Gastroesophageal sphincter (tissue), 4 donors: ENCODE measurements at regions not wholly inside any gene's neighbourhood (a gene's known extent, or its start where the extent isn't known, plus 50 kb on each side); places are given as distances from the start of the nearest gene placed in this dataset.

ENCODE experiments used
- ATAC-seq: fragments of 150-250 bp; one replicate; pipeline ENCODE4 v1.9.1; 2016; ENCODE audit warnings: mild to moderate bottlenecking, moderate library complexity
- H3K27ac ChIP-seq, 4 donors: fragments of 200-600 bp; sonication (generic) in 3 of 4; 1 replicate in 3 of 4; 2 replicates in 1 of 4; pipeline ENCODE4 v1.5.1; 2016 to 2019
- H3K27me3 ChIP-seq: fragments of 200-600 bp; sonication (generic); one replicate; pipeline ENCODE4 v1.5.1; 2019
- H3K36me3 ChIP-seq, 2 donors: fragments of 200-600 bp; sonication (generic); one replicate each; pipeline ENCODE4 v1.5.1; 2019; ENCODE audit warnings: control low read depth in 1 of 2
- H3K4me1 ChIP-seq, 3 donors: fragments of 200-600 bp; sonication (generic); 1 replicate in 2 of 3; 2 replicates in 1 of 3; pipeline ENCODE4 v1.5.1; 2016 to 2019; ENCODE audit warnings: control low read depth in 2 of 3
- H3K4me3 ChIP-seq, 2 donors: fragments of 200-600 bp; sonication (generic); one replicate each; pipeline ENCODE4 v1.5.1; 2019; ENCODE audit warnings: mild to moderate bottlenecking in 1 of 2, moderate library complexity in 1 of 2
- H3K9me3 ChIP-seq, 3 donors: fragments of 200-600 bp; sonication (generic); one replicate each; pipeline ENCODE4 v1.5.1; 2017 to 2019; ENCODE audit warnings: control low read depth in 2 of 3
- EP300 ChIP-seq: sonication (generic); formaldehyde crosslinking; IDR thresholded peaks from one replicate; pipeline ENCODE4 v1.6.1; 2017; ENCODE audit warnings: antibody characterized with exemption, mild to moderate bottlenecking
- POLR2A ChIP-seq, 2 donors: fragments of 450-650 bp; IDR thresholded peaks; one replicate each; pipeline ENCODE4 v1.6.1; 2017; ENCODE audit warnings: antibody characterized with exemption in 2 of 2, mild to moderate bottlenecking in 2 of 2, moderate library complexity in 1 of 2
- POLR2AphosphoS5 ChIP-seq: sonication (generic); formaldehyde crosslinking; IDR thresholded peaks from one replicate; pipeline ENCODE4 v1.6.1; 2017; ENCODE audit warnings: antibody characterized with exemption
- WGBS, 2 donors: methylation state at CpG; one replicate each; pipeline ENCODE4 v1.1.5; 2018; ENCODE audit warnings: low coverage in 1 of 2; 5-methylcytosine and 5-hydroxymethylcytosine counted together
- TF ChIP-seq, protein P1 (sequence below), 4 experiments: fragments of 200-600 bp in 2 of 4; fragments of 450-650 bp in 2 of 4; sonication (generic) in 1 of 4; IDR thresholded peaks; one replicate each; pipeline ENCODE4 v1.5.1; 2017 to 2019; ENCODE audit warnings: antibody characterized with exemption in 4 of 4, mild to moderate bottlenecking in 2 of 4, moderate library complexity in 2 of 4

- no peaks in the 10 kb centered on the region for H3K9me3 ChIP-seq
- ATAC-seq, result no peak
- no peak overlapping the region for H3K27ac ChIP-seq
- no peak for TF ChIP-seq POLR2A (IDR thresholded peaks at IDR 0.05)
- TF ChIP-seq EP300, result no peak
- TF ChIP-seq POLR2AphosphoS5, result no peak
- TF ChIP-seq, protein P1, sequence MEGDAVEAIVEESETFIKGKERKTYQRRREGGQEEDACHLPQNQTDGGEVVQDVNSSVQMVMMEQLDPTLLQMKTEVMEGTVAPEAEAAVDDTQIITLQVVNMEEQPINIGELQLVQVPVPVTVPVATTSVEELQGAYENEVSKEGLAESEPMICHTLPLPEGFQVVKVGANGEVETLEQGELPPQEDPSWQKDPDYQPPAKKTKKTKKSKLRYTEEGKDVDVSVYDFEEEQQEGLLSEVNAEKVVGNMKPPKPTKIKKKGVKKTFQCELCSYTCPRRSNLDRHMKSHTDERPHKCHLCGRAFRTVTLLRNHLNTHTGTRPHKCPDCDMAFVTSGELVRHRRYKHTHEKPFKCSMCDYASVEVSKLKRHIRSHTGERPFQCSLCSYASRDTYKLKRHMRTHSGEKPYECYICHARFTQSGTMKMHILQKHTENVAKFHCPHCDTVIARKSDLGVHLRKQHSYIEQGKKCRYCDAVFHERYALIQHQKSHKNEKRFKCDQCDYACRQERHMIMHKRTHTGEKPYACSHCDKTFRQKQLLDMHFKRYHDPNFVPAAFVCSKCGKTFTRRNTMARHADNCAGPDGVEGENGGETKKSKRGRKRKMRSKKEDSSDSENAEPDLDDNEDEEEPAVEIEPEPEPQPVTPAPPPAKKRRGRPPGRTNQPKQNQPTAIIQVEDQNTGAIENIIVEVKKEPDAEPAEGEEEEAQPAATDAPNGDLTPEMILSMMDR (IDR thresholded peaks at IDR 0.05), result no peak
- WGBS, 2 donors, result 79 to 96% methylated on average over 3 of the region's 3 CpGs
- H3K36me3 ChIP-seq, result no peaks in the 10 kb centered on the region
- H3K4me1 ChIP-seq, result peaks cover 0 to under 1% (median 0%) of the 10 kb centered on the region in 3 donors
- no peak overlapping the region for H3K4me3 ChIP-seq
- H3K27me3 ChIP-seq, result no peaks in the 10 kb centered on the region
Observed at GRCh38 chr2:191565120-191565519, 112.8 kb upstream of the NABP1 start.

DNA sequence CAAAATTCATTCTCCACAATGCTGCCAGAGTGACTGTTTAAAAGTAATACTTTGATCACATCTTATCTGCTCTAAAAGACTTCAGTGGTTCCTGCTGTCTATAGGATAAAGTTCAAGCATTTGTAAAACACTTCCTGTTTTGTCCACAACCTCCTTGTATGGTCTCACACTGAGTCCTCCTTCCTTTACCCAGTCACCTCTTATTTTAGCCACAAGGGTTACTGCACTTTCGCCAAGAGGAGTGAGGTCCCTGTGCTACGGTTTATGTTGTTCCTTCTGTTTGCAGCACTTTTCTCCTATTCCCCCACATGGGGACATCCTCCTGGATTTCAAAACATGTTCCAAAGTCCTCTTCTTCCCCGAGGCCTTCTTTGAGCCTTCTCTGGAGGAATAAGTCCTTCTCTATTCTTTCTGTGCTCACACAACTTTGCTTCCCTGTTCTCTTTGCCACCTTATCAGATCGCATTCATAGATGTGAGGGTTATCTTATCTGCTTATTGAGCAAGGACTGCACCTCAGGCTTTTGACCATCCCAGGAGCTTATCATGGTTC lies 112.2 kb upstream of the NABP1 start:
- no peak for TF ChIP-seq POLR2A (IDR thresholded peaks at IDR 0.05)
- TF ChIP-seq POLR2AphosphoS5, result no peak
- TF ChIP-seq, protein P1 (IDR thresholded peaks at IDR 0.05), result no peak
- TF ChIP-seq EP300, result no peak
- H3K27me3 ChIP-seq, result no peaks in the 10 kb centered on the region
- no peak overlapping the region for H3K27ac ChIP-seq
- no peaks in the 10 kb centered on the region for H3K9me3 ChIP-seq
- no peak overlapping the region for H3K4me3 ChIP-seq
- WGBS, 2 donors, result 80 to 85% methylated on average over 3 to 4 of the region's 4 CpGs
- H3K36me3 ChIP-seq, result no peaks in the 10 kb centered on the region
- H3K4me1 ChIP-seq, result no peaks in the 10 kb centered on the region
- ATAC-seq, result no peak

GRCh38 chr2:191566344-191566743 lies 111.6 kb upstream of the NABP1 start:
- Histone ChIP-seq H3K4me1 (no peaks in the 10 kb centered on the region), H3K27ac (no peak overlapping the region), H3K9me3 (no peaks in the 10 kb centered on the region), H3K27me3 (no peaks in the 10 kb centered on the region), H3K4me3 (no peak overlapping the region), H3K36me3 (no peaks in the 10 kb centered on the region)
- TF ChIP-seq POLR2AphosphoS5, result no peak
- TF ChIP-seq, protein P1 (IDR thresholded peaks at IDR 0.05), result peak; percentile 29 to 69 (median 45)
- 46% methylated on average over 4 of the region's 8 CpGs; no CpG with 5 or more reads in 1 of the 2 donors for WGBS, 2 donors
- no peak for ATAC-seq

GRCh38 chr2:191567206-191567605 lies 110.7 kb upstream of the NABP1 start:
- Histone ChIP-seq H3K27ac (no peak overlapping the region), H3K36me3 (no peaks in the 10 kb centered on the region), H3K4me1 (no peaks in the 10 kb centered on the region), H3K9me3 (no peaks in the 10 kb centered on the region), H3K4me3 (no peak overlapping the region), H3K27me3 (no peaks in the 10 kb centered on the region)
- 94 to 95% methylated on average over 3 of the region's 3 CpGs for WGBS, 2 donors
- no peak for ATAC-seq
- TF ChIP-seq POLR2AphosphoS5 (no peak), POLR2A (IDR thresholded peaks at IDR 0.05) (no peak), EP300 (no peak)
- TF ChIP-seq, protein P1 (IDR thresholded peaks at IDR 0.05), result no peak

DNA sequence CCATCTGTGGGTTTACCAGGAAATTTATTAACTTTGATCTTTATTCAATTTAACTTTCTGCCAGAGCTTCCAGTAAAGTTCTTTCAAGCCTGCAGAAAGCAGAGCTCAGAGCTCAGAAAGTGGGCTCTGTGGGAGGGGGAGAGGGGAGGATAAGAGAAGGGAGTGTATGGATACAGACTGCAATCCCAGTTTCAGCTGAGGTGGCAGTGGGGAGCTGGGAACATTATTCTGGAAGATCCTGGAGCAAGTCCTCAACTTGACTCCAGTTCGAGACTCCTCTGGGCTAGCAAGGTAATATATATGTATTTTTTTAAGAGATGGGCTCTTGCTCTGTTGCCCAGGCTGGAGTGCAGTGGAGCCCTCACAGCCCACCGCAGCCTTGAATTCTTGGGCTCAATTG lies 108.9 kb upstream of the NABP1 start:
- no peaks in the 10 kb centered on the region for H3K9me3 ChIP-seq
- no peaks in the 10 kb centered on the region for H3K4me1 ChIP-seq
- no peaks in the 10 kb centered on the region for H3K36me3 ChIP-seq
- TF ChIP-seq POLR2AphosphoS5, result no peak
- no peak for TF ChIP-seq EP300
- TF ChIP-seq, protein P1 (IDR thresholded peaks at IDR 0.05), result no peak
- TF ChIP-seq POLR2A (IDR thresholded peaks at IDR 0.05), result no peak
- H3K27me3 ChIP-seq, result no peaks in the 10 kb centered on the region
- H3K4me3 ChIP-seq, result no peak overlapping the region
- no peak for ATAC-seq
- WGBS, 2 donors, result 68 to 92% methylated on average over 2 of the region's 2 CpGs
- H3K27ac ChIP-seq, result no peak overlapping the region
